HG03045 (cell line): ENCODE measurements at regions not wholly inside any gene's neighbourhood (a gene's known extent, or its start where the extent isn't known, plus 50 kb on each side); places are given as distances from the start of the nearest gene placed in this dataset.

ENCODE experiments used
- ATAC-seq: cut with Tn5 transposase; IDR thresholded peaks from one replicate; pipeline ENCODE4 v1.9.1; 2021; ENCODE audit warnings: mild to moderate bottlenecking, moderate library complexity; ENCODE audit not compliant: unreplicated experiment

DNA sequence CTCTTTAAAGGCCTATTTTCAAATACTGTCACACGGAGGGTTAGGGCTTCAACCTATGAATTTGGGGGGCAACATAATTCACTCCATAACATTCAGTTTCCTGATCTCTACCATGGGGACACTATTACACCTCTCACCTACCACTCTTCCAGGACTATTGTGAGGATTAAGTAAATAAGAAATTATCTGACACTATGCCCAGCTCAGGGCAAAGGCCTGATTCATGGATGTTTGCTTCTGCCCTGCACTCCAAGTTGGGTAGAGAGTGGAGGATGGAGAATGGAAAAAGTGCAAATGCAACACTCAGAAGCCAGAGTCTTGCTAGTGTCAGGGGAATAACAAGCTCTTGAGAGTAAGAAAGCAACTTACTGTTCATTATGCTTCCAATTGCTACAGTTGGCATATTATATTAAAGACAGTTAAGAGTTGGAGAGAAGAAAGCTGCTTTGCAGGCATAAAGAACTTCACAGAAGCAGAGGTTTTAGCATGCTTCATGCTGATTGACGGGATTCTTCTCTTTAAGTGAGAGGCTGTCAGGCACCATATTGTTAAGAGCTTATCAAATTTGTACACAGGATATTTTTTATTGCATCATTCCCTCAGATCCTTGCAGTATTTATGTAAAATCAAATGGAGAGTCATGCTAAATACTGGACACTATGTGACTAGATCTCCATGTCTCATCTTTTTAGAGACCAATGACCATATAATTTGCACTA, 375.3 kb downstream of the VPS13C start:
- ATAC-seq, result no peak

DNA sequence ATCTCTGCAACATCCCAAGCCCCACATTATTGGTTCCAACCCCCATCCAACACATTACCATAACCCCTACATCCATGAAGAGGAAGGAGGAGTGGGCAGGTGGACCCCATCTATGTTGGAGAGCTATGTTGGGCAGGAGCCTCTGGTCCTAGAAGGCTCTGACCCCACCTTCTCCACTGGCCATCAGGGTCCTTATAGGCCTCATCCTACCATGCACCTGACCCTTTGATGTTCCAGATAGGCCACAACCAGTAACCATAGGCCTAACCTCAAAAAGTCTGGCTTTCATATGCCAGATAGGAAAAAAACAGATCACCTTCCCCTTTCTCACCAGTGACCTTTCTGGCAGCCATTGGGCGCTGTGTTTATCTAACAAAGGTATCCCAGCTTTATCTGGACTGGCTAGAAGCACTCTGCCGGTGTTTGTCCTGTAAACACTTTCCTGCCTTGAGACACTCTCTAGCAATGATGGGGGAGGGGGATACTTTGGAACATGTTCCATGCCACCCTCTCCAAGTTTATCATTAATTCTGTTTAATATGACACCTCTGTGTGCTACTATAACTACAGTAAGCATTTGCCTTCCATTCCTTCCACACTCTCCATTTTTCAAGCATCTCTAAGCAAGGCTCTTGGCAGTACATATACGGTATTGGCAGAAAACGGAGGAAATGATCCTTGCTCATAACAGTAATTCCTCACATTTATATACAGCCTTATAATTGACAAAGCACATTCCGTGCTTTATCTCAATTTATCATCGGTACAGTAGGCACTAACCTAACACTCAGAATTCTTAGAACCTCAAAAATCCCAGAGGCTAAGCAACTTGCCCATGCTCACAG, 377.1 kb downstream of the VPS13C start:
- ATAC-seq, result no peak

- no peak for ATAC-seq
Observed at GRCh38 chr15:61681676-61682075, 378.6 kb downstream of the VPS13C start.

- ATAC-seq, result no peak
Observed at GRCh38 chr15:61681038-61681418, 379.2 kb downstream of the VPS13C start.

GRCh38 chr15:61680260-61681037, 379.8 kb downstream of the VPS13C start:
- ATAC-seq, result no peak

DNA sequence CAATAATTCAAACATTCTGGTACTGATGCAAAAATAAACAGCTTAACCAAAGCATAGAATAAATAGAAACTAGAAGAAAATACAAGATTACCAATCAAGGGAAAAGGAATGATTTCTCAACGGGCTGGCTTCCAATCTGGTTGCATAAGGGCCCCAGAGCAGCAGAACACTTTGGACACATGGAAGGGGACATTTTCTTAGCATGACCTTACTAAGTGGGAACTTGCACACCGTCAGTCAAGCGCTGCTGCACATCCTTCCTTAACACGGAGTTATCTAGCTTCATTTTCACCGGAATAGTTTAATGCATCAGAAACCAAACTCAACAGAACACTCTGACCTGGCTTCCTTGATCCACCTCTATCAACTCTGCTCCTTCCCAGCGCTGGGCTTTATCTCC, 388.5 kb downstream of the VPS13C start:
- ATAC-seq, result no peak

GRCh38 chr15:61668444-61668843, 391.8 kb downstream of the VPS13C start:
- ATAC-seq, result no peak

GRCh38 chr15:61661791-61662190, 398.5 kb downstream of the VPS13C start:
- no peak for ATAC-seq

- no peak for ATAC-seq
Observed at GRCh38 chr15:61660579-61660978, 399.7 kb downstream of the VPS13C start.

DNA sequence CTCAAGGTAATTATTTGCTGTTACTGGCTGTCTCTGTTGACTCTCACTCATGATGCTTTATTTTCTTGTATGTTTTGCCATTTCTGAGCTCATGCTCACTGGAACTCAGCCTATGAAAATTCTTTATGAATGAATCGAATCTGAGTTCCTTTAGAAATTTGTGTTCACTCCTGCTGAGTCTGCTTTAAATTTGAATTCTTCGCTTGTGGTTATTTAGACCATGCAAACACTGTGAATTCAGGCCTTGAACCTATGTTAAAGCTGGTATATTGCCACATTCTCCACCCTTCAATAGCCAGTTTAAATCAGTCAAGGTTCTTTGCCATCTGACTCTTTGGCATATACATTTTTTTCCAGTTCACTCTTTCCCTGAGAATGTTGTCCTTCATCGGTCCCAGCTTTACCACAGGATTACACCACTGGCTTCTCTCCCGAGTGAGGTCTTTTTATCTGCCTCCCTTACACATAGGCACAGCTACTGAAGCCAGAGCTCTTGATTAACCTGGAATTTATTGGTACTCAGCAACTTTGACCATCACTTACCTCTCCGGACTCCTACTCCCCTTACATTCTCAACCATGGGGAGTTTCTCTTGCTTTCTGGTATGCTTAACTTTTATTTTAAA, 400.6 kb downstream of the VPS13C start:
- no peak for ATAC-seq

DNA sequence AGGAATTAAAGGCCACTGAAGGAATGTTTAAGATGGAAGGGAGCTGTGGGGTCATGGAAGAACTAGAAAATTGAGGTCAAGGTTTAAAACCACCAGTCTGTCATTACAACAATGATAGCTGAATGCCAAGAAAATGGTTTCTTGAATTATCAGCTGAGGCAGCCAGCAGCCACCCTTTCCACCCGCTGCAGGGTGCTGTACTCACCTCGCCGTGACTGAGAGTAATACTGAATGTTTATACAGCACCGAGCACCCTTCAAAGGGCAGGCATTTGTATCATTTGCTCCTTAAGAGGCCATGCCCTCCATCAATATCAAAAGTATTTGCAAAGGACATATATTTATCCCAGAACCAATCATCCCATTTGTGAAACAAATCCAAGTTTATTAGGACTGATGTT, 402.8 kb downstream of the VPS13C start:
- ATAC-seq, result no peak

GRCh38 chr15:61656391-61656790, 403.9 kb downstream of the VPS13C start:
- ATAC-seq, result no peak

DNA sequence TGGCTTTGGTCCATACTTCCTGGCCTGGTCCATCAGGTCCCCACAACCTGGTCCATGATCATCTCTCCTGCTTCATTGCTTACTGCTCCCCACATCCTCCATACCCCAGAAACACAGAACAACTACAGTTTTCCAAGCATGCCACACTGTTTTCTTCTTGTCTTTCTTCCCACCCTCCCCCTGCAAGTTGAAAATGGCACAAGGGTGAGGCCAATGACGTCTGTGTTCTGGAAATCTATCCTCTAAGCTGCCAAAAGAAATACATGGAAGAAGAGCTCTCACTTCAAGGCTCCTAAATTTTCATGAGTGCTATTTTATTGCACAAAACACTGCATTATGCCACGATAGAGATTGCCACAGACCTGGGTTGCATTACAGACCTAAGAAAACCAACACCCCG, 404.4 kb downstream of the VPS13C start:
- ATAC-seq, result no peak

DNA sequence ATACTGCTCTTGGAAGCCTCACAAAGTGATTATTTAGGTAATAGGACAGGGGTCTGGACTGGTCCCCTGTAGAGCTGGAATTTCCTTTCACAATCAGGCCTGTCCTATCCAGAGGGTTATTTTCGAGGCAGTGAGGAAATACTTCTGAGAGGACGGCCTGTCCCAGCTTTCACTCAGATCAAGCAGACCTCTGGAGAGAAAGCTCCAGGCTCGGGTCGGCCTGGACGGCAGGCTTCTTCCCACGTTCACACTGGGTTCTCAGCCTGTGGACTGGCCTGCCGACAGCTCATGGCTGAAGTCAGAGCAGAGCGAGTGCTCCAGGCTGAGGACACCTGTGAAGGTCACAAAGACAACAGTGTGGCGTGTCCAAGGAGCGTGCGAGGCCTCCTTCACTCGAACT, 405.3 kb downstream of the VPS13C start:
- no peak for ATAC-seq

- ATAC-seq, result no peak
Observed at GRCh38 chr15:61654002-61654740, 406.1 kb downstream of the VPS13C start.

DNA sequence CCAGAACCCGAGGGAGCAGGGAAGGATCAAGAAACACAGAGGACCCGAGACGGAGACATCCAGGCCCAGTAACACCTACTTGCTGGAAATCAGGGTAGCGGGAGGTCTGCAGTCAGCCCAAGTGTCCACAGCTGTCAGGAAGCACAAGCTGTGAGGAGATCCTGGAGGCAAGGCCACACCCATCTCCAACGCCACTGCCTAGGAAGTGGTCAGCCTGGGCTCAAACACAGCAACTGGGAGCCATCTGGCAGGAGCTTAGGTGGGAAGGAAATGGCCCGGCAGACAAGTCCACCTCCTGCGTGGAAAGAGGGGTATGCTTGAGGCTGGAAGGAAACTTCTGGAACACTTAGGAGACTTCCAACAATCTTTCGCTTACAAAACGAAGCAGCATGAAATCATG, 407.1 kb downstream of the VPS13C start:
- no peak for ATAC-seq

GRCh38 chr15:61651267-61651666, 409.0 kb downstream of the VPS13C start:
- ATAC-seq, result no peak

- ATAC-seq, result no peak
Observed at GRCh38 chr15:61649046-61649445, 411.2 kb downstream of the VPS13C start.

- ATAC-seq, result no peak
Observed at GRCh38 chr15:61644550-61644949, 415.4 kb upstream of the RORA start.

DNA sequence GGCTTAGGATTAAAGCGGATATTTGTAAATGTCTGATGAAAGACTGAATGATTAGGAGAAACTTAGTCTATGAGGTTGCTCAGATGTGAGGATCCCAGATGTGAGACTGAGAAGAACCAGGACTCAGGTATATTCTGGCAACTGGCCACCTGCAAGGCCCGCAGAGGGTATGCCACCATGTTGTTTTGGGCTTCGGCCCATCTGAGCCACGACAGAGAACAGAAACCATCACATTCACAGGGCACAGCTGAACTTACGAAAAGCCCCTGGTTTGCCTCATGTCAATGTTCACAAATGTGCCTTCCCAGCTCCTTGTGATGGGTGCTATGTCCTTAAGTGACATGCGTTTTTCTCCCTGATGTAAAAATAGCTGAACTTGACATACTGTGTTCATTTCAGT, 412.5 kb upstream of the RORA start:
- no peak for ATAC-seq
